Neural crest cell (in vitro differentiated cells): ENCODE measurements at regions not wholly inside any gene's neighbourhood (a gene's known extent, or its start where the extent isn't known, plus 50 kb on each side); places are given as distances from the start of the nearest gene placed in this dataset.

ENCODE experiments used
- DNase-seq: peaks from one replicate; pipeline ENCODE4 v3.0.0; 2021; ENCODE audit warnings: low read depth, mixed read lengths, low spot score
- H3K27ac Mint-ChIP-seq: one replicate; pipeline ENCODE4 v1.8.0; 2021; ENCODE audit warnings: mild to moderate bottlenecking, mixed read lengths; ENCODE audit not compliant: unreplicated experiment
- H3K27me3 Mint-ChIP-seq: 2 replicates; pipeline ENCODE4 v1.8.0; 2021; ENCODE audit warnings: low read depth, mild to moderate bottlenecking, mixed read lengths
- H3K36me3 Mint-ChIP-seq: 2 replicates; pipeline ENCODE4 v1.8.0; 2021; ENCODE audit warnings: low read depth, mild to moderate bottlenecking, mixed read lengths
- H3K4me1 Mint-ChIP-seq: 2 replicates; pipeline ENCODE4 v1.8.0; 2021; ENCODE audit warnings: mixed read lengths
- H3K4me3 Mint-ChIP-seq: one replicate; pipeline ENCODE4 v1.8.0; 2021; ENCODE audit warnings: mild to moderate bottlenecking, mixed read lengths
- H3K9me3 Mint-ChIP-seq: 2 replicates; pipeline ENCODE4 v1.8.0; 2021; ENCODE audit warnings: mixed read lengths
- CTCF ChIP-seq: fragments of 200-600 bp; sonication (generic); conservative IDR thresholded peaks from 2 replicates; pipeline ENCODE4 v1.5.0; 2021; ENCODE audit warnings: antibody characterized with exemption, mild to moderate bottlenecking

- H3K4me1 Mint-ChIP-seq: no peaks in the 10 kb centered on the region
- H3K4me3 Mint-ChIP-seq: no peak overlapping the region
- TF ChIP-seq CTCF: no peak
- H3K27ac Mint-ChIP-seq: no peak overlapping the region
- H3K36me3 Mint-ChIP-seq: peaks cover 2% of the 10 kb centered on the region
- no peaks in the 10 kb centered on the region for H3K27me3 Mint-ChIP-seq
- no peak for DNase-seq
- H3K9me3 Mint-ChIP-seq: no peaks in the 10 kb centered on the region
These were observed 72.4 kb upstream of the ZCCHC13 start for GRCh38 chrX:74231625-74232024.

- DNase-seq: no peak
- peak; percentile 36 for TF ChIP-seq CTCF
- H3K36me3 Mint-ChIP-seq: peaks cover 9% of the 10 kb centered on the region
- no peaks in the 10 kb centered on the region for H3K9me3 Mint-ChIP-seq
- H3K27ac Mint-ChIP-seq: no peak overlapping the region
- no peak overlapping the region for H3K4me3 Mint-ChIP-seq
- no peaks in the 10 kb centered on the region for H3K4me1 Mint-ChIP-seq
- no peaks in the 10 kb centered on the region for H3K27me3 Mint-ChIP-seq
These were observed 73.9 kb upstream of the ZCCHC13 start for GRCh38 chrX:74230094-74230493.

- no peaks in the 10 kb centered on the region for H3K27me3 Mint-ChIP-seq
- TF ChIP-seq CTCF: no peak
- no peak overlapping the region for H3K27ac Mint-ChIP-seq
- no peaks in the 10 kb centered on the region for H3K4me1 Mint-ChIP-seq
- peaks cover 18% of the 10 kb centered on the region for H3K36me3 Mint-ChIP-seq
- DNase-seq: no peak
- H3K4me3 Mint-ChIP-seq: no peak overlapping the region
- no peaks in the 10 kb centered on the region for H3K9me3 Mint-ChIP-seq
These were observed 78.9 kb upstream of the ZCCHC13 start for GRCh38 chrX:74225111-74225510.

- Mint-ChIP-seq H3K4me1 (no peaks in the 10 kb centered on the region), H3K27ac (no peak overlapping the region), H3K36me3 (peaks cover 26% of the 10 kb centered on the region), H3K27me3 (no peaks in the 10 kb centered on the region), H3K4me3 (no peak overlapping the region), H3K9me3 (no peaks in the 10 kb centered on the region)
- no peak for DNase-seq
- TF ChIP-seq CTCF: no peak
These were observed 83.7 kb upstream of the ZCCHC13 start for GRCh38 chrX:74220277-74220676.

- DNase-seq: no peak
- Mint-ChIP-seq H3K4me3 (no peak overlapping the region), H3K4me1 (no peaks in the 10 kb centered on the region), H3K27ac (no peak overlapping the region), H3K9me3 (no peaks in the 10 kb centered on the region), H3K27me3 (no peaks in the 10 kb centered on the region), H3K36me3 (peaks cover 30% of the 10 kb centered on the region)
- TF ChIP-seq CTCF: no peak
These were observed 85.1 kb upstream of the ZCCHC13 start for GRCh38 chrX:74218895-74219294.

- no peak overlapping the region for H3K27ac Mint-ChIP-seq
These were observed 87.6 kb upstream of the ZCCHC13 start for GRCh38 chrX:74216421-74216820.

More at GRCh38 chrX:74216421-74216820, 87.6 kb upstream of the ZCCHC13 start:
- Mint-ChIP-seq H3K36me3 (peaks cover 40% of the 10 kb centered on the region), H3K9me3 (peaks cover 4% of the 10 kb centered on the region), H3K4me3 (no peak overlapping the region), H3K4me1 (no peaks in the 10 kb centered on the region), H3K27me3 (no peaks in the 10 kb centered on the region)
- no peak for DNase-seq
- no peak for TF ChIP-seq CTCF
